Fibroblast of lung (primary cell): ENCODE measurements at regions not wholly inside any gene's neighbourhood (a gene's known extent, or its start where the extent isn't known, plus 50 kb on each side); places are given as distances from the start of the nearest gene placed in this dataset.

Experiments used
- DNase-seq, 2 donors: peaks; one replicate each; pipeline versions ENCODE4 v3.0.0 to v3.0.0-alpha.2; 2010; ENCODE audit warnings: low read depth in 2 of 2
- H2AFZ ChIP-seq: 2 replicates; pipeline ENCODE4 v1.5.1; 2012; ENCODE audit warnings: low read length, control low read depth, inconsistent platforms
- H3K27ac ChIP-seq: 2 replicates; pipeline ENCODE4 v1.5.1; 2011; ENCODE audit warnings: low read length, control low read depth; ENCODE audit not compliant: insufficient read depth
- H3K27me3 ChIP-seq: 2 replicates; pipeline ENCODE4 v1.5.1; 2011; ENCODE audit warnings: mild to moderate bottlenecking, low read length; ENCODE audit not compliant: control insufficient read depth, insufficient read depth
- H3K36me3 ChIP-seq: 2 replicates; pipeline ENCODE4 v1.5.1; 2011; ENCODE audit warnings: low read length; ENCODE audit not compliant: control insufficient read depth, insufficient read depth
- H3K4me1 ChIP-seq: 2 replicates; pipeline ENCODE4 v1.5.1; 2011; ENCODE audit warnings: low read length; ENCODE audit not compliant: control insufficient read depth, insufficient read depth; ENCODE audit errors: extremely low read depth
- H3K4me2 ChIP-seq: 2 replicates; pipeline ENCODE4 v1.5.1; 2011; ENCODE audit warnings: low read length, control low read depth; ENCODE audit not compliant: insufficient read depth; ENCODE audit errors: extremely low read depth
- H3K4me3 ChIP-seq, 4 experiments: fragments of 200-600 bp in 1 of 4; sonication (generic) in 1 of 4; replicated peaks in 1 of 4; 2 replicates each; pipeline ENCODE4 v1.5.1; 2011 to 2016; ENCODE audit warnings: low read length in 4 of 4, low read depth in 3 of 4, mild to moderate bottlenecking in 3 of 4, control low read depth in 2 of 4, inconsistent platforms in 1 of 4, mixed read lengths in 1 of 4; ENCODE audit not compliant: insufficient read depth in 1 of 4; ENCODE audit errors: control extremely low read depth in 1 of 4
- H3K79me2 ChIP-seq: 2 replicates; pipeline ENCODE4 v1.5.1; 2012; ENCODE audit warnings: mild to moderate bottlenecking, low read length, inconsistent platforms; ENCODE audit not compliant: control insufficient read depth, insufficient read depth
- H3K9ac ChIP-seq: 2 replicates; pipeline ENCODE4 v1.5.1; 2011; ENCODE audit warnings: mild to moderate bottlenecking, low read length, control low read depth; ENCODE audit not compliant: insufficient read depth
- H3K9me3 ChIP-seq: 2 replicates; pipeline ENCODE4 v1.5.1; 2012; ENCODE audit warnings: low read depth, low read length; ENCODE audit not compliant: control insufficient read depth, insufficient read depth
- H4K20me1 ChIP-seq: 2 replicates; pipeline ENCODE4 v1.5.1; 2011; ENCODE audit warnings: low read length; ENCODE audit not compliant: control insufficient read depth, insufficient read depth; ENCODE audit errors: extremely low read depth
- CTCF ChIP-seq, 2 donors: IDR thresholded peaks in 1 of 2; conservative IDR thresholded peaks in 1 of 2; 1 replicate in 1 of 2; 2 replicates in 1 of 2; pipeline ENCODE4 v1.5.1; 2011 to 2012; ENCODE audit warnings: low read length in 2 of 2, control low read depth in 1 of 2, inconsistent platforms in 1 of 2, low read depth in 1 of 2, mild to moderate bottlenecking in 1 of 2
- EZH2 ChIP-seq: IDR thresholded peaks from 2 replicates; pipeline ENCODE4 v1.5.1; 2012; ENCODE audit warnings: low read length, control low read depth, mild to moderate bottlenecking; ENCODE audit errors: missing control alignments

DNA sequence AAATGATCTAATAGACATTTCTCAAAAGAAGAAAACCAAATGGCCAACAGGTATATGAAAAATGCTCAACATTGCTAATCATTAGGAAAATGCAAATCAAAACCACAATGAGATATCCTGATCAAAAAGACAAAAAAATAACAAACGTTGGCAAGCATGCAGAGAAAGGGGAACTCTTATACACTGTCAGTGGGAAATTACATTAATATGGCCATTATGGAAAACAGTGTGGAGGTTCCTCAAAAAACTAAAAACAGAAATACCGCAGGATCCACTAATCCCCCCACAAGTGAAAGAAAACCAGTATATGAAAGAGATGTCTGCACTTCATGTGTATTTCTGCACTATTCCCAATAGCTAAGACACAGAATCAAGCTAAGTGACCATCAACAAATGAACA, 57.7 kb upstream of the CTIF start:
- TF ChIP-seq EZH2, result no peak
- no peak for TF ChIP-seq CTCF (conservative IDR thresholded peaks at IDR 0.05 in 1 of 2, IDR thresholded peaks at IDR 0.05 in 1 of 2; ENCODE audit: low read depth in 1 of 2, low read length in 2 of 2)
- no peaks in the 10 kb centered on the region for H3K27me3 ChIP-seq
- no peak overlapping the region for H3K4me2 ChIP-seq
- no peak overlapping the region for H2AFZ ChIP-seq
- no peaks in the 10 kb centered on the region for H3K79me2 ChIP-seq
- no peaks in the 10 kb centered on the region for H3K9me3 ChIP-seq
- H3K4me3 ChIP-seq, result no peak overlapping the region
- no peaks in the 10 kb centered on the region for H3K36me3 ChIP-seq
- H3K9ac ChIP-seq, result no peak overlapping the region
- no peak overlapping the region for H3K27ac ChIP-seq
- H4K20me1 ChIP-seq, result no peaks in the 10 kb centered on the region
- H3K4me1 ChIP-seq, result peaks cover 2% of the 10 kb centered on the region
- no peak for DNase-seq

DNA sequence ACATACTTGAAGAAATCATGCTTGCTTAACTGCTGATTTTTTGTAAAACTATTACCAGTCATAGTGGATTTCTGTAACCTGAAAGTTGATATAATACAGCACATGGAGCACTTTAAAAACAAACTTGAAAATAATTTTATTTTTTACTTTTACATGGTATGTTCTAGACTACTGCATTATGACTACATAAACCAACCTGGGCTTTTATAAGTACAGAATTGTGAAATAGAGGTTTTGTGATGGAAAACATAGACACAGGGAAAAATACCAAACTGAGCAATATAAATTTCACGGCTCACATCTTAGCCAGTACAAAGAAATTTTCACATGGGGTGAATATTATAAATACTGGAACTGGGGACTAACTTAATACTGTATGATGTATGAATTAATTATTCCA, 59.3 kb upstream of the CTIF start:
- TF ChIP-seq EZH2, result no peak
- TF ChIP-seq CTCF (conservative IDR thresholded peaks at IDR 0.05 in 1 of 2, IDR thresholded peaks at IDR 0.05 in 1 of 2; ENCODE audit: low read depth in 1 of 2, low read length in 2 of 2), result no peak

DNA sequence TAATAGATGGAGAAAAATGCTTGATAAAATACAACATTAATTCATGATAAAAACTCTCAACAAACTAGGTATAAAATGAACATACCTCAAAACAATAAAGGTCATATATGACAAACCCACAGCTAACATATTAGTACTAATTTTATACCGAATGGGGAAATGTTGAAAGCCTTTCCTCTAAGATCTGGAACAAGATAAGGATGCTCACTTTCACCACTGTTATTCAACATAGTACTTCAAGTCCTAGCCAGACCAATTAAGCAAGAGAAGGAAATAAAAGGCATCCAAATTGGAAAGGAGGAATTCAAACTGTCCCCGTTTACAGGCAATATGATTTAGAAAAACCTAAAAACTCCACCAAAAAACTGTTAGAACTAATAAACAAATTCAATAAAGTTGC, 61.5 kb upstream of the CTIF start:
- Histone ChIP-seq H2AFZ (no peak overlapping the region), H3K4me2 (no peak overlapping the region), H3K9me3 (no peaks in the 10 kb centered on the region), H3K4me3 (no peak overlapping the region), H3K4me1 (peaks cover 2% of the 10 kb centered on the region), H3K36me3 (no peaks in the 10 kb centered on the region), H3K79me2 (no peaks in the 10 kb centered on the region), H3K9ac (no peak overlapping the region), H3K27me3 (no peaks in the 10 kb centered on the region), H4K20me1 (no peaks in the 10 kb centered on the region), H3K27ac (no peak overlapping the region)
- no peak for DNase-seq
- TF ChIP-seq CTCF (conservative IDR thresholded peaks at IDR 0.05 in 1 of 2, IDR thresholded peaks at IDR 0.05 in 1 of 2; ENCODE audit: low read depth in 1 of 2, low read length in 2 of 2), result no peak
- TF ChIP-seq EZH2, result no peak

More for the DNA sequence above, 59.3 kb upstream of the CTIF start:
- no peak overlapping the region for H3K27ac ChIP-seq
- no peak overlapping the region for H3K4me3 ChIP-seq
- no peaks in the 10 kb centered on the region for H3K9me3 ChIP-seq
- DNase-seq, result no peak
- no peak overlapping the region for H2AFZ ChIP-seq
- H3K9ac ChIP-seq, result no peak overlapping the region
- H4K20me1 ChIP-seq, result no peaks in the 10 kb centered on the region
- H3K36me3 ChIP-seq, result no peaks in the 10 kb centered on the region
- no peaks in the 10 kb centered on the region for H3K79me2 ChIP-seq
- no peak overlapping the region for H3K4me2 ChIP-seq
- no peaks in the 10 kb centered on the region for H3K27me3 ChIP-seq
- H3K4me1 ChIP-seq, result peaks cover 2% of the 10 kb centered on the region
